Activated T-helper 1 cell treated with anti-CD3 and anti-CD28 coated beads, Interleukin-2, amount 50 U/mL, for 16 hours (primary cell): ENCODE measurements at regions not wholly inside any gene's neighbourhood (a gene's known extent, or its start where the extent isn't known, plus 50 kb on each side); places are given as distances from the start of the nearest gene placed in this dataset.

Experiments used
- DNase-seq, 2 donors: peaks; one replicate each; pipeline ENCODE4 v3.0.0-alpha.2; 2020; ENCODE audit warnings: low read depth in 1 of 2, low spot score in 1 of 2

DNA sequence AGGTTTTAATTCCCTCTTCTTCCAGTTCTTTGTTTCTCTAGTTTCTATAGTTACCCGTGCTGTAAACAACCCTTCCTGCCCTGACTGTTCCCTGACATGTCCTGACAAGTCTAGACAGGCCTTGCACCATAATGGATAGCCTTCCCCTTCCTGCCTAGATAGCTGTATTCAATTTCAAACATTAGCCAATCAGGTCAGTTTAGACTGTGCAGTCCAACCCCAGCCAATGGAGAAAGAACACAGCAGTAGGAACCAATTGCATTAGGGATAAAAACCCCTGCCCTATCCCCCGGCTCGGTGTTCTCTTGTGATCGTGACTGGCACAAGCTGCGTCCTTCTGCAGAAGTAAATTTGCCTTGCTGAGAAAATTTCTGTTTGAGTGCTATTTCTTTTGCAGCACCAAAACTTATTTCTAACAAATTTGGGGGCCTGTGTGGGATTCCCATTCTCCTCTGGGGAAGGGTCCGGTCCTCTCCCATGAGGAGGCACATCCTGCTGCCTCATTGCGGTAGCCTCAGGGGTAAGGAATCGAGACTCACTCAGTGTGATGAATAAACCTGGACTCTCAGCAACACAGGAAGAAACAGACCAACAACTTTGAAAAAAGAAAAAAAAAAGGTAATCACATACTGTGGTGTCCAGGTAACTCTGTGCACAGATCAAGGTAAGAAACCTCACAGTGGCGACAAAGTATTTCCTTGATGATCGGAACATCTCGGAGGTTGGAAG lies 248.7 kb upstream of the ECI2 start:
- no peak for DNase-seq

DNA sequence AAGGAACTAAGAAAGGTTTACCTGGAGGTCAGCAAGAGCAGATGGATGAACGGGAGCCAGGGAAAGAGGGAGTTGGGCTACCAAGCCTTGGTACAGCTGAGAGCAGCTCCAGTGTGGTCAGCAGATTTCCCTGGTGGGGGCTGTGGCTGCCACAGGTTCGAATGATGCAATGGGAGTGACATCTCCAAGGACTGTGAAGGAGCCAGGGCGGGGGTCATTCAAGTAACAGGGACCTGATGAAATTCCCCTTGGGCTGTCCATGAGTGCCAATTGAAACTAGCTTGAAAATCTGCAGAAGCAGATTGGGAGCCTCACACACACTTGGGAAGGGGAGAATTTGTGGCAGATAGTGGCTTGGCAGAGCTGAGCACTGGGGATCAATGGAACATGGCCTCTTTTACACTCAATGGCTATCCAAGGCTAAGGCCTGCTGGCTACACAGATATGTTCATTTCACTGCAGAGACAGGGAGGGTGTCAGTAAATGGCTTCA lies 247.0 kb upstream of the ECI2 start:
- DNase-seq: no peak

DNA sequence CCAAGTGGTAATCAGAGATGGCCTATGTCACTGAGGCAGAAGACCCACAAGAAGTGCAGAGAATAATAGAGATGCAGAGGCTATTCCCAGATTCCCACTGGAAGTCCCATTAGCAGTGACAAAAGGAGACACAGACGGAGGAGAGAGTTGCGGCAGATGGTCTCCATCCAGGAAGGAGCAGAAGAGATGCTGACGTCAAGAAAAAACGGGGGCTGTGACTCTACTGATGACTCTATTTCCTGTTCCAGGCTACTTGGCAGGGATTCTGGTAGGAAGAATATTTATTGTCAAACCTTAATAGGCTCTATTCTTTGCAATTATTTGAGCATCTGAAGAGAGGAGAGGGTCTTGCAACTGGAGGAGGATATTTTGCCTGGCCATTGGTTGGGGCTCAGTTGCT lies 246.0 kb upstream of the ECI2 start:
- DNase-seq: no peak

DNA sequence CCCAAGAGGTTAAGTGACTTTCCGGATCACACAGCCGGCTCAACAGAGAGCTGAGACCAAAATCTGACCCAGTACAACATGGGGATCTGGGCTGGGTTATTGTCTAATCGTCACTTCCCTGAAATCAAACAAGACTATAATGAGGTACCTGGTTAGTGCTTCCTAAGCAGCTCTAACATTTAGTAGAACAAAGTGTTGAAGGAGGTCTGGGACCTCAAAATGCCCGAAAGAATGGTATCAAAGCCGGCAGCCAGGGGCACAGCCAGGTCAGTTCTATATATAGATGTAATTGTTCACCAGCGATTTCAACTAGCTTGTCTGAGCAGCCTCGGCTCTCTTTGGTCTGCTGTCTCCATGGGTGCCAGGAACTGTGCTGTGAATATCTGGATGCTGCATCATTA lies 245.5 kb upstream of the ECI2 start:
- no peak for DNase-seq

DNA sequence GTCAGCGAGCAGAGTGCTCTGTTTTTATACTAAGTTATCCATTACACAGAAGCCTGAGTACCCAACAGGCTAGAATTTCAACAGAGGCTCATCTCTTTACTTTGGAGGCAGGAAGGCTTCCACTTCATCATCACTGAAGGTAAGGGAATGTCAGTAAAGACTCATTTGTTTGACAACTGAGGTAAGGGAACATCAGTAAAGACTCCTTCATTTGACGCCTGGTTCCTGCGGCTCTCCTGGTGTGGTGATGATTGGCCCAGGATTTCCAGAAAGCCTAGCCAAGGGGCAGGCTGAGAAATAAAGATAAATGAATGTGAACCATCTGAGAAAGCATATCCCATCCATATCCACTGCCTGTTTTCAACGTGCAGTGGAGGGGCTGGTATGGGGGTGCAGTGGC lies 244.6 kb upstream of the ECI2 start:
- no peak for DNase-seq

DNA sequence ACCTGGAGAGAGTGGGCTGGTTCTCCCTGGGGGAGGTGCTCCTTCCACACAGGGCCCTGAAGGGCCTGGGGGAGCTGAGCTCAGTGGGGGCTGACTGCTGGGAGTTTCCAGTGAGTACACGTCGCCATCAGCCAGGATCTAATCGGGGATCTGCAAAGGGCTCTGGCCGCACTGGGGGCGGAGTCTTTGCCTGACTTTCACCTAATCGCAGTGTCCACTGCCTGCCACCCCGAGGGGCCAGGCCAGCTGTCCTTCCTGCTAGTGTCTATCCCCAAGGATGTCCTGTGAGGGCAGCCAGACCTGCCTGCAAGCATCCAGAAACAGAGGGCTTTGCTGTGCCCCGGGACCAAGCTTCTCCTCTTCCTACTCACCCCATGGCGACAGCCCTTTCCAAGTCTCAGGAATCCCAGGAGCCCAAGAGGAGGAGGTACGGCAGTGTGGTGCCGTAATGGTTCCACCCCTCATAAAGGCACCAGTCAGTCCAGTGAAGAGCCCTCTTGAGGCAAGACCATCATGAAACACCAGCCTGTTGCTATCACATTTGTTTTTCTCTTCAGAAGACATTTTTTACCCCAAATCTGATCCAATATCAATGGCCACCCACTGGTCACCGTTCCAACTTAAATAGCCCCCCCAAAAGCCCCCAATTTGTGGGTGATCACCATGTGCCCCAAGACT lies 243.1 kb upstream of the ECI2 start:
- no peak for DNase-seq

DNA sequence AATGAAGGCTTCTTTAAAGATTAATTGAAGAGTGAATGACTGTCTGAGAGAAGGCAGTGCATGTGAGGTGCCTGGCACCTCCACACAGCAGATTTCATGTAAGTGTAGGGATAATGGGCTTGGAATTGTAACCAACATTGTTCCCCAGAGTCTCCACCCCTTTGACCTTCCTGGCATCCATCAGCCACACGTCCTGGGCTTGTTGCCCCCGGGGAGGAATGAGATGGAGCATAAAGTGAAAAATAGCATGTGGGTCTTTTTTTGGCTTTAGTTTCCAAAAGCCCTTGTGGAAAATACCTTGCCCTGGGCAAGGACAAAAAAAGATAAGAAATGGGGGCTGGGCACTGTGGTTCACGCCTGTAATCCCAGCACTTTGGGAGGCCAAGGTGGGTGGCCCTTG lies 242.2 kb upstream of the ECI2 start:
- DNase-seq: no peak

DNA sequence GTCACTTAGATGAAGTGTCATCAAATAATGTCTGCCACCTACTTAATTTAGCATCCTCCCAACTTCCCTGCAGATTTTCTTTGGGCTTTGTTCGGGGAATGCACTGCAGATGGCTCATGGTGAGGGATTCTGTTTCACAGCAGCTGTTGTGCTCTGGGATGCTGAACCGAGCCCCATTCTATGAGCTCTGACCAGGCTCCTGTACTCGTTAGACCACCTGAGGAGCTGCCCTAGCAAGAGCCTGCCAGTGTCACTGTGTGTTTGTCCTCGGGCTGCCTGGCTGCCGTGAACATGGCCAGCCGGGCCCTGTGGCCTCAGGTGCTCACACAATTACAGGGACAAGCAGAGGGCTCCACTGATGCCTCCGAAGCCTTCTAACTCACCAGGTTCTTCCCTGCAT lies 238.8 kb upstream of the ECI2 start:
- DNase-seq: no peak

DNA sequence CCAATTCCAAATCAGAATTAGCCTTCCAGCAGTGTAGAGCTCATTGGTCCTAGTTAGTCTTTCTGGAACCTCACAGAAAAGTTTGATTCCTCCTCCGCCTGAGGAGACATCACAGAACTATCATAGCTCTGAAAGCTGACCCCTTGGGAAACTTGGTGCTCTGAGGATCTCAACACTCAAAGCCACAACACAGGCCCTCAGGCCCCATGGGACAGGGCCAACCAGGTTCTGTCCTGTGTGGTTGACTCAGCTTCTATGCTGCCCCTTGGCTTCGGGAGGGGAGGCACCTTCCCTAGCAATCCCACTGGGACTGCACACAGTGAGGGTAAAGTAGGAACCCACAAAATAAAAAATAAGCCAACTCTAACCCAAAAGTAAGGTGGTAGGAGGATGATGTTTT lies 237.5 kb upstream of the ECI2 start:
- DNase-seq: no peak

DNA sequence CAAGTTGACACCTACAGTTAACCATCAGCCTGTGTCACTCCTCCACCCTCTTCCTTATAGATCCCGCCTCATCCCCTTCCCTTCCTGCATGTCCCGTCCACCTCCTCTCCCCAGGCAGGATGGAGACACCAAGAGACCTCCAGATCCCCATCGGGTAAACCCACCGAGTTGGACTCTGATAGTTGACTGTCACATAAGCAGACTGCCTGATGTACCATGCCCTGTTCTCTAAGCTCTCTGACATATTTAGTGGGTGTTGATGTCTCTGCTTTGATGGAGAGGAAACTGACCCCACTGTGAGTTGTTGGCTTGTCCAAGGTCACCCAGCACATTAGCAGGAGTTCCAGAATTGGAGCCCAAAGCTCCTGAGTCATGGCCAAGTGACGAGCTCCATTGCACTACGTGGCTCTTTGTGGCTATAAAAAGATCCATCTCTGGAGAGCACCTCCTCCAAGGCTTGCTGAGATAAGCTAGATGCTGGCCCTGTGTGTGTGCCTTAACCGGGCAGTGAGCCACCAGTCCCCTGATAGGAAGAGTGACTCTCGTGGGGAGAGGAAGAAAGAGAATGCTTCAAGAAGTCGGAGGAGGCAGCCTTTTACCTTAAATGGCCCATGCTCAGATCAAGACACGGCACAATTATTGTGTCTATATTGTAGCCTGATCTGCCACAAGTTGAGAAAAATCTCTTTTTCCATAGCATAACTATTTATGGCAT lies 236.0 kb upstream of the ECI2 start:
- DNase-seq: no peak

DNA sequence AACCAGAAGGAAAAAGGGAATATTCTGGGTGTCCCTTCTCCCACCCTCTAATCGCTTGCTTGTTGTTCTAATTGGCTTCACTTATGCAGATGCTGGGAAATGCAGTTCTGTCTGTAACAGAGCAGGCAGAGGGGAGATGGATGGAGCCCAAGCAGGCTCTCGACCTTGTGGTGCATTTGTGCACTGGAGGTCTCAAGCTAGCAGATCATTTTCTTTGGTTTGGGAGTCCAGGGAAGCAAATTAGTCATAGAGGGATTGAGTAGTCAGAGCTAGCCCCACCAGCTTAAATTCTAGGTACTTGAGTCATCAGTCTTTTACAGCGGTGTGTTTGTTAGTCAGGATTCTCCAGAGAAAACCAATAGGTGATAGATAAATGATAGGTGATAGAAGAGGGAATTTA lies 234.7 kb upstream of the ECI2 start:
- DNase-seq: no peak

DNA sequence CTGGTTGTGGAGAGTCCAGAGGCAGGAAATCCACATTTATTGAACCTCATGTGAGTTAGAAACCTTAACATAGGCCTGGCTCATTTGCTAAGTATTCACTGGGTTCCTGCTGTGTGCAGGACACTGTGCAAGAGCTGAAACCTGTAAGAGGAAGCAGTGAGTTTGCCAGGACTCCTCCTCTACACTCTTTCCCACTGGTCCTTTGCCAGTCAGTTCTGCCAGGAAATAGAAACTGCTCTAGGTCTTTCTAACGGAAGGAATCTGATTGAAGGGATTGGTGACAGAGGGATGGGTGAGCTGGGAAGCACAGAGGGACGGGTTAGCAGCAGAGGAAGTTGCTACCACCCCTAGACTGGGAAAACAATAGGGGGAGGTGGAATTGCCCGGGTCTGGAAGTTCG lies 234.2 kb upstream of the ECI2 start:
- no peak for DNase-seq

DNA sequence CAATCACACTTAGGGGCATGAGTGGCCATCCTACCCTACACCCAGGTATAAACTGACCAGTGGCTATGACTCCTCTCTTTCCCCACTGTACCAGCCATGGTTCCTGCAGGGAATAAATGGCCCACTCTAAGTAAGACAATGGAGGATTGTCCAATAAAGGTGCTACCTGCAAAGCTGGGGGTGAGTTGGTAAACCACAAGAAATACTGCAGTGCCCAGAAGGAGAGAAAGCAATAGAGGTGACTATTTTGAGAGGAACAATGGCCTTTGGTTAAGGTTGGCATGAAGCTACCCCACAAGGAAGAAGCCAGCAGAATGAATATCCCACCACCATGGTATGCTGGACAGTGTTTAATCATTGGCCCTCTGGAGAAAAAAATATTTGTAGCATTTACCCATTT lies 233.3 kb upstream of the ECI2 start:
- DNase-seq: no peak

DNA sequence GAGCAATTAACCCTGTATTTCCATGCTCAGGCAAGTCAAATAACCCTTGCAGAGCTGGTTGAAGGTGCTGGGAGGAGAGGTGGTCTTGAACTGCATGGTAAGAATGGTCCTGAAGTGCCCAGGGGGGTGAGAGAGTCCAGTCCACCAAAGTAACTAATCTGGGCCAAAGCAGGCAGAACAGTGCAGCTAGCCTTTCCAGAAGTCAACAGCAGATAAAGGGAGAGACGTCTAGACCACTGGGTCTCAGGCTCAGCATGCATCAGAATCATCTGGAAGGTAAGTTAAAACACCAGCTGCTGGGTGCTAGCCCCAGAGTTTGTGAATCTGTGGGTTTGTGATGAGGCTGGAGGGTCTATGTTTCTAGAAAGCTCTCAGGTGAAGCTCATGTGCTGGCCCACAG lies 232.3 kb upstream of the ECI2 start:
- no peak for DNase-seq

DNA sequence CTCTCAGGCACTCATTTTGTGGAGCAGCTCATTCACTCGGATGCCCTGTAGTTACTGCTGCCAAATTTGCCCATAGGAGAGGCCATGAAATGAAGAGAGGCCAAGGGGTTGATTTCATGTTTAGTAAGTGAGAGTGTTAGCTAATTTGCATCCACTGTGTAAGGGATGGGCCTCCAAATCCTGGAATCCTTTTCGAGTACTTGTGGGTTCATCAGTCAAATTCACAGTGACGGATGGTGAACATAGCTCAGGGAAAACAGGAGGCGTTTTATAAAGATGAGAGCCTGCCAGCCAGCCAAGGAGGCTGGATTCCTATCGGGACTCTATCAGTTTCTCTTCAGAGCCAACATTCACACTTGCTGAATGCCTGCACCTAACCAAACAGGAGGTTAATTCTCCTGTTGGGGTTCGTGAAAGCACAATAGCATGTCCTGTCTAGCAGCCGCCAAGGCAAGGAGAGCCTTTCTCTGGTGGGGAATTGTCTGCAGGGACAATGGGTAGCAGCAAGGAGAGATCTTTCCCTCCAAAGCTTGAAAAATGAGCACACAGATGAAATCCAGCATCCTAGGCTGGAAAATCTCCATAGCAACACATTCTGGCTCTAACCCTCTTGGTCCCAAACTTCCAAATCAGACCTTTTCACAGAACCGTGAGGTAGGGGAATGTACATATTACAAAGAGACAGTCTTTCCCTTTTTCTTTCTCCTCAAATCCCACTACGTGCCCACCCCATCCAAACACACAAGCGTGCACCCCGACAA lies 231.4 kb upstream of the ECI2 start:
- DNase-seq: no peak

DNA sequence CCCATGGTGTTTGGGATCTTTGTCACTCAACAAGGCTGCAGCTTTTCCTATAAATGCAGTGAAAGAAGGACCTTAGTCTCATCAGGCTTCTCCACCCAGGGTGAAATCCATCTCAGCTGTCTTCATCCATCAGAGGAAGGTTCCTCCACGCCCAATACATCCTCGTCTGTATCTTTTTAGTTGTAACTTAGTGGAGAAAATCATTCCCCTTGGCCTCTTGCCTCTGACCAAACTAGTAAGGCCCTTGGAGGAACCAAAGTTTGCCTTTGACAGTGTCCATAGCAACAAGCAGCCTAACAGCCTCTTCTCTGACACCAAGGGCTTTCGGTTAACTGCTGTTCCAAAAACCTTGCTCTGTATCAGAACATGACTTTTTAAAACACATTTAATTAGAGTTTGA lies 230.3 kb upstream of the ECI2 start:
- DNase-seq: no peak

DNA sequence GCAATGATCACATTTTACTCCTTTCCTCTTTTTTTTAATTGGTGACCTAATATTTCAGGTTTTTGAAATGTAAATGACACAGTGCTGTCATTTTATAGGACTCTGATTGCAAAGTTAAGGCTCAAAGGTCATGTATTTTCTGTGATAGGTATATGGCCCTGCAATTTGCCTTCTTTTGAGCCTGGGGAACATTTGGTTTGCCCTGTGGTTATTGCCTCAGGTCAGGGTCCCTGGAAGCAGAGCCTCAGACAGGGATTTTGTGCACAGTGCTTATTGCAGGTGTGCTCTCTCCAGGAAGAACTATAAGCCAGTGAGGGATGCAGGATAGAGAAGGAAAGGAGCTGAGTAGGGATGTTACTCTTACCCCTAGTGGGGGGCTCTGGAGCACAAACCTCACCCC lies 229.3 kb upstream of the ECI2 start:
- no peak for DNase-seq

DNA sequence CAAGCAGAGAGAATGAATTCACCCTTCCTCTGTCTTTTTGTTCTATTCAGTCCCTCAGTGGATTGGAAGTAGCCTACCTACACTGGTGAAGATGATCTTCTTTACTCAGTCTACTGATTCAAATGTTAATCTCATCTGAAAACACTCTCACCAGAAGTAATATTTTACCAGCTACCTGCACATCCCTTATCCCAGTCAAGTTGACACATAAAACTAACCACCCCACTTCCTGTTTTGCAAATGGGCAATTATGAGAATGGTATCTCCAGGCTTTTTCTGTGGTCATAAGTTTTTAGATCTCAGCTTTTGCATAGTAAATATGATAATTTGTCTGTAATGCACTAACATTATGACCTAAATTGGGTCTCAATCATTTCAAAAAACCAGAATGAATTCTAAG lies 228.8 kb upstream of the ECI2 start:
- no peak for DNase-seq

DNA sequence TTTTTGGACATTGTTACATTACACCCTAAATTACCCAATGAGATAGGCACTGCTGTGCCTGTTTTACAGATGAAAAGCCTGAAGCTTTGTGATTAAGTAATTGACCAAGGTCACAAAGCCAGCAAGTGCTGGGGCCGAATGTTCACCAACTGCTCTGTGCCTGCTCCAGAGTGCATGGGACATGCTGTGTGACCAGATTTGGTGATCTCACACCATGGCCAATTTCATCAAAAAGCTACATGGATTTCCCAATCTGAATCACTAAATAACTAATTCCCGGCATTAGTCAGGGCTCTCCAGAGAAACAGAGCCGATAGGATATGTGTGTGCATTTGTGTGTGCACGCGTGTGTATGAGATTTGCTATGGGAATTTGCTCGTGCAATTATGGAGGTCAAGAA lies 228.3 kb upstream of the ECI2 start:
- no peak for DNase-seq

DNA sequence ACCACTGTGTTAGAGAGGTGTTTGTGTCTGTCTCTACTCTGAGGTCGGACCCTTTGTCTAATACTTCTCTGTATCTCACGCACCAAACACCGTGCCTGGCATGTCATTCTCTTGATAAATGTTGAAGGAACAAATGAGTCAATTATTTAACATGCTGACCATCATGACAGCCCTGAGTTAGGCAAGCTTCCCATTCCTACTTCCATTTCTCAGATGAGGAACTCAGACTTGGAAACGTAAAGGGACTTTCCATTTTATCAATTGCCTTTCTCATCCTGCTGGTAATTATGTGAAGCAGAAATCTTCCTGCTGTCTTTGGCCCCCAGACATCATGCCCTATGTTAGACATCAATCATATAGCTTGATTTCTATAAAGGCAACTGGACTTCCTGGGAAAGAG lies 227.0 kb upstream of the ECI2 start:
- DNase-seq: no peak

DNA sequence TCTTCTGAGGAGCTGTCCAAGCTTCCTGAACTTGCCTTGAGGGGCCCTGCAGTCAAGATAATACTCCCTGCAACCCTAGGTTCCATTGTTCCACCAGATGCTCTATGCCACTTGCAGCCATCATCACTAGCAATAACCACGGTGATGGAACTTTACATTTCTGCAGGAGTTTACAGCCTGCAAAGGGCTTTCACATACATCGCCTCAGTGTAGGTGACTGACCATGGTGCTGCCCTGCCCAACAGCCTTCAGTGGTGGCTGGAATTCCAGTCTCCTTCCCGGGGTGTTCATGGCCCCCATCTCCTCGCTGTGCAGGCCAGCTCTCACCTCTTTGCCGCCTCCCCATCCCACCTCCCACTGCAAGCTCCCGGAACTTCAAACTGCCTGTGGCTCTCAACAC lies 225.5 kb upstream of the ECI2 start:
- DNase-seq: no peak
